IMR-90 (cell line): ENCODE measurements at regions not wholly inside any gene's neighbourhood (a gene's known extent, or its start where the extent isn't known, plus 50 kb on each side); places are given as distances from the start of the nearest gene placed in this dataset.

Experiments
- ATAC-seq: fragments of 200-7000 bp; cut with Tn5 transposase; 2 replicates; pipeline ENCODE4 v1.9.1; 2020; ENCODE audit warnings: low read depth, mild to moderate bottlenecking, moderate library complexity
- BruUV-seq: library from RNA; stranded (reverse); fragments of 400-500 nt; replicated peaks from 2 replicates; lab custom pipeline; 2021; lab: Mats Ljungman, UMichigan
- CTCF ChIA-PET: fragments of 300-600 bp; formaldehyde crosslinking; extraction: SDS; loops from one replicate; lab custom pipeline; 2021; ENCODE audit warnings: antibody characterized with exemption; lab: Yijun Ruan, JAX
- POLR2A ChIA-PET: fragments of 300-600 bp; sonication (Branson Sonifier 250); formaldehyde crosslinking; loops from one replicate; lab custom pipeline; 2022; ENCODE audit warnings: antibody characterized with exemption; ENCODE audit not compliant: unreplicated experiment; lab: Charles Lee
- DNase-seq: peaks from one replicate; pipeline ENCODE4 v3.0.0; 2013
- H2AFZ ChIP-seq: replicated peaks from 2 replicates; pipeline ENCODE3; 2013; ENCODE audit warnings: low read length, mild to moderate bottlenecking; ENCODE audit not compliant: poor library complexity
- H2AK5ac ChIP-seq: 2 replicates; pipeline ENCODE4 v1.6.1; 2013; ENCODE audit warnings: low read depth, low read length, inconsistent platforms
- H2AK9ac ChIP-seq: replicated peaks from 2 replicates; pipeline ENCODE3; 2013; ENCODE audit warnings: mild to moderate bottlenecking, low read depth, low read length, moderate library complexity; ENCODE audit not compliant: poor library complexity
- H2BK120ac ChIP-seq: 2 replicates; pipeline ENCODE4 v1.6.1; 2013; ENCODE audit warnings: low read depth, low read length, inconsistent platforms
- H2BK15ac ChIP-seq: 3 replicates; pipeline ENCODE4 v1.6.1; 2013; ENCODE audit warnings: low read depth, low read length, inconsistent platforms
- H2BK20ac ChIP-seq: 2 replicates; pipeline ENCODE4 v1.6.1; 2013; ENCODE audit warnings: low read depth, mild to moderate bottlenecking, inconsistent platforms, low read length, moderate library complexity
- H2BK5ac ChIP-seq: 2 replicates; pipeline ENCODE4 v1.6.1; 2013; ENCODE audit warnings: mild to moderate bottlenecking, low read depth, low read length, inconsistent platforms; ENCODE audit not compliant: poor library complexity, severe bottlenecking
- H3K14ac ChIP-seq: replicated peaks from 2 replicates; pipeline ENCODE4 v1.6.1; 2013; ENCODE audit warnings: low read depth, low read length, inconsistent platforms
- H3K18ac ChIP-seq: 2 replicates; pipeline ENCODE4 v1.6.1; 2013; ENCODE audit warnings: low read depth, low read length, control low read depth
- H3K23ac ChIP-seq: 2 replicates; pipeline ENCODE4 v1.6.1; 2013; ENCODE audit warnings: low read depth, low read length, inconsistent platforms
- H3K27ac ChIP-seq: 2 replicates; pipeline ENCODE4 v1.5.1; 2013; ENCODE audit warnings: mild to moderate bottlenecking, control low read depth, low read length; ENCODE audit not compliant: insufficient read depth
- H3K27me3 ChIP-seq: 2 replicates; pipeline ENCODE4 v1.6.1; 2013; ENCODE audit warnings: low read length; ENCODE audit not compliant: control insufficient read depth, insufficient read depth
- H3K36me3 ChIP-seq: 2 replicates; pipeline ENCODE4 v1.6.1; 2013; ENCODE audit warnings: low read length, mixed read lengths; ENCODE audit not compliant: control insufficient read depth, insufficient read depth
- H3K4ac ChIP-seq: 2 replicates; pipeline ENCODE4 v1.6.1; 2013; ENCODE audit warnings: low read depth, low read length, inconsistent platforms
- H3K4me1 ChIP-seq: 2 replicates; pipeline ENCODE4 v1.6.1; 2013; ENCODE audit warnings: low read length, mixed read lengths; ENCODE audit not compliant: control insufficient read depth, insufficient read depth
- H3K4me2 ChIP-seq: 2 replicates; pipeline ENCODE4 v1.6.1; 2013; ENCODE audit warnings: low read depth, mild to moderate bottlenecking, control low read depth, low read length, moderate library complexity
- H3K4me3 ChIP-seq: 2 replicates; pipeline ENCODE4 v1.5.1; 2013; ENCODE audit warnings: low read depth, mild to moderate bottlenecking, control low read depth, low read length, moderate library complexity; ENCODE audit not compliant: insufficient read depth
- H3K56ac ChIP-seq: 2 replicates; pipeline ENCODE4 v1.6.1; 2013; ENCODE audit warnings: low read length, inconsistent platforms; ENCODE audit not compliant: insufficient read depth; ENCODE audit errors: extremely low read depth
- H3K79me1 ChIP-seq, 2 experiments: 2 replicates each; pipeline ENCODE4 v1.6.1; 2013; ENCODE audit warnings: low read length in 2 of 2, inconsistent platforms in 1 of 2, low read depth in 1 of 2
- H3K9ac ChIP-seq: 2 replicates; pipeline ENCODE4 v1.6.1; 2013; ENCODE audit warnings: low read depth, low read length, control low read depth
- H3K9me1 ChIP-seq: 2 replicates; pipeline ENCODE4 v1.6.1; 2013; ENCODE audit warnings: low read length, inconsistent platforms; ENCODE audit not compliant: insufficient read depth
- H3K9me3 ChIP-seq: 2 replicates; pipeline ENCODE4 v1.6.1; 2013; ENCODE audit warnings: low read length; ENCODE audit not compliant: control insufficient read depth, insufficient read depth
- H4K20me1 ChIP-seq: 2 replicates; pipeline ENCODE4 v1.6.1; 2013; ENCODE audit warnings: low read length, inconsistent platforms; ENCODE audit not compliant: insufficient read depth
- H4K5ac ChIP-seq: 2 replicates; pipeline ENCODE4 v1.6.1; 2013; ENCODE audit warnings: mild to moderate bottlenecking, low read depth, low read length, control low read depth
- H4K8ac ChIP-seq, 2 experiments: 2 replicates each; pipeline ENCODE4 v1.6.1; 2013; ENCODE audit warnings: low read depth in 2 of 2, low read length in 2 of 2, control low read depth in 1 of 2, inconsistent platforms in 1 of 2
- H4K91ac ChIP-seq: 2 replicates; pipeline ENCODE4 v1.6.1; 2013; ENCODE audit warnings: low read depth, low read length, inconsistent platforms; ENCODE audit not compliant: insufficient read depth
- BHLHE40 ChIP-seq: fragments of 150-350 bp; IDR thresholded peaks from 2 replicates; pipeline ENCODE4 v1.6.1; 2016; ENCODE audit warnings: mild to moderate bottlenecking, low read depth, low read length
- FOS ChIP-seq: fragments of 150-350 bp; IDR thresholded peaks from 2 replicates; pipeline ENCODE4 v1.6.1; 2016; ENCODE audit warnings: low read depth, low read length
- MAFK ChIP-seq: IDR thresholded peaks from 2 replicates; pipeline ENCODE4 v1.6.1; 2012; ENCODE audit warnings: low read depth, low read length, improper control_type of control experiment
- MAZ ChIP-seq: IDR thresholded peaks from 2 replicates; pipeline ENCODE4 v1.6.1; 2012; ENCODE audit warnings: low read depth, mild to moderate bottlenecking, low read length, improper control_type of control experiment, moderate library complexity, borderline replicate concordance
- NFE2L2 ChIP-seq: fragments of 150-350 bp; IDR thresholded peaks from 2 replicates; pipeline ENCODE4 v1.6.1; 2016; ENCODE audit warnings: low read depth, mild to moderate bottlenecking, low read length
- POLR2A ChIP-seq: IDR thresholded peaks from 2 replicates; pipeline ENCODE4 v1.6.1; 2012; ENCODE audit warnings: mild to moderate bottlenecking, low read depth, low read length
- RCOR1 ChIP-seq: IDR thresholded peaks from 2 replicates; pipeline ENCODE4 v1.6.1; 2012; ENCODE audit warnings: mild to moderate bottlenecking, low read length, improper control_type of control experiment; ENCODE audit not compliant: insufficient replicate concordance
- WGBS, 2 experiments: methylation state at CpG; one replicate each; pipeline versions ENCODE4 v1.1.5 to v1.1.7; 2013; ENCODE audit warnings: missing lambda C conversion rate in 2 of 2; ENCODE audit not compliant: insufficient read length in 1 of 2; ENCODE audit errors: extremely low coverage in 2 of 2; 5-methylcytosine and 5-hydroxymethylcytosine counted together
- dilution Hi-C: fragments of 300-500 bp; cut with HindIII; formaldehyde crosslinking; loops from one replicate; pipeline ENCODE4 v1.14.3; 2018; ENCODE audit warnings: low sequenced_read_pairs; ENCODE audit not compliant: unreplicated experiment
- in situ Hi-C: fragments of 300-500 bp; cut with MboI; formaldehyde crosslinking; loops from 3 replicates; pipeline ENCODE4 v1.14.3; 2019; ENCODE audit warnings: low sequenced_read_pairs, inconsistent platforms, mixed read lengths
- intact Hi-C: fragments of 100-400 bp; cut with micrococcal nuclease; formaldehyde crosslinking; loops from 2 replicates; pipeline ENCODE4 v1.10.0; 2022
- TF ChIP-seq, protein P1 (sequence below): conservative IDR thresholded peaks from 2 replicates; pipeline ENCODE4 v1.5.1; 2012; ENCODE audit warnings: mild to moderate bottlenecking, low read depth, low read length, improper control_type of control experiment
- TF ChIP-seq, protein P2 (sequence below): fragments of 150-350 bp; IDR thresholded peaks from 2 replicates; pipeline ENCODE4 v1.6.1; 2016; ENCODE audit warnings: low read depth, mild to moderate bottlenecking, low read length, moderate library complexity, borderline replicate concordance

DNA sequence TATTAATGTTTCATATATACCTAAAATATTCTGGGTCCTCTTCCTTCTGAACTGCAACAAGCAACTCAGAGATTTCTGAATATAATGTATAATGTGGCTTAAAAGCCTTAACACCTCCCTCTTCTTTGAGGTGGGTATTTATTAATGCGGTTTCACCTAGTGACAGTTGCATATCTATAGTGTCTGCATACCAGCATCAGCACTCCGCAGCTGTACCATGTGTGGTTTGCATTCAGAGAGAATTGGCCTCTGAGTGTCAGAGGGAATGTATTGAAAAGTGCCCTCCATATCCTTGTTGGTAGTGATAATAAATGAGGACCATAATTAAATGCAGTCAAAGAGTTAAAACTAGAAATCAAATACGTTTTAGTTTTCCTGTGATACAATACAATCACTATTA lies 256.6 kb upstream of the ARRDC3 start:
- intact Hi-C loops (loop anchor here (2.0 to 5.0 kb wide), 3 partner anchors 137 to 1953 kb away; no protein-coding TSS in a partner anchor), dilution Hi-C loops (no loop called here), in situ Hi-C loops (no loop called here)
- Histone ChIP-seq H2AFZ (no peak overlapping the region), H3K56ac (no peak overlapping the region), H3K27me3 (no peaks in the 10 kb centered on the region), H3K14ac (no peak overlapping the region), H4K5ac (no peak overlapping the region), H2BK5ac (no peak overlapping the region), H3K9me3 (no peaks in the 10 kb centered on the region), H2BK20ac (no peak overlapping the region), H4K91ac (no peak overlapping the region), H3K9ac (no peak overlapping the region), H2AK9ac (no peak overlapping the region), H3K36me3 (no peaks in the 10 kb centered on the region), H3K27ac (no peak overlapping the region), H3K4me1 (no peaks in the 10 kb centered on the region), H4K20me1 (no peaks in the 10 kb centered on the region), H2BK15ac (no peak overlapping the region), H3K4me3 (no peak overlapping the region), H3K18ac (no peak overlapping the region), H4K8ac (no peak overlapping the region), H3K79me1 (no peaks in the 10 kb centered on the region), H3K4ac (no peak overlapping the region), H3K23ac (no peak overlapping the region), H3K4me2 (no peak overlapping the region), H2BK120ac (no peak overlapping the region), H3K9me1 (no peaks in the 10 kb centered on the region), H2AK5ac (no peak overlapping the region)
- WGBS, 2 experiments: no CpG with 5 or more reads among the region's 3 CpGs
- CTCF ChIA-PET: no interaction called here
- ATAC-seq (no peak), DNase-seq (no peak)
- TF ChIP-seq POLR2A (no peak), RCOR1 (no peak), NFE2L2 (no peak), MAZ (no peak), BHLHE40 (no peak), MAFK (no peak), FOS (no peak)
- TF ChIP-seq, protein P1, sequence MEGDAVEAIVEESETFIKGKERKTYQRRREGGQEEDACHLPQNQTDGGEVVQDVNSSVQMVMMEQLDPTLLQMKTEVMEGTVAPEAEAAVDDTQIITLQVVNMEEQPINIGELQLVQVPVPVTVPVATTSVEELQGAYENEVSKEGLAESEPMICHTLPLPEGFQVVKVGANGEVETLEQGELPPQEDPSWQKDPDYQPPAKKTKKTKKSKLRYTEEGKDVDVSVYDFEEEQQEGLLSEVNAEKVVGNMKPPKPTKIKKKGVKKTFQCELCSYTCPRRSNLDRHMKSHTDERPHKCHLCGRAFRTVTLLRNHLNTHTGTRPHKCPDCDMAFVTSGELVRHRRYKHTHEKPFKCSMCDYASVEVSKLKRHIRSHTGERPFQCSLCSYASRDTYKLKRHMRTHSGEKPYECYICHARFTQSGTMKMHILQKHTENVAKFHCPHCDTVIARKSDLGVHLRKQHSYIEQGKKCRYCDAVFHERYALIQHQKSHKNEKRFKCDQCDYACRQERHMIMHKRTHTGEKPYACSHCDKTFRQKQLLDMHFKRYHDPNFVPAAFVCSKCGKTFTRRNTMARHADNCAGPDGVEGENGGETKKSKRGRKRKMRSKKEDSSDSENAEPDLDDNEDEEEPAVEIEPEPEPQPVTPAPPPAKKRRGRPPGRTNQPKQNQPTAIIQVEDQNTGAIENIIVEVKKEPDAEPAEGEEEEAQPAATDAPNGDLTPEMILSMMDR: no peak
- TF ChIP-seq, protein P2, sequence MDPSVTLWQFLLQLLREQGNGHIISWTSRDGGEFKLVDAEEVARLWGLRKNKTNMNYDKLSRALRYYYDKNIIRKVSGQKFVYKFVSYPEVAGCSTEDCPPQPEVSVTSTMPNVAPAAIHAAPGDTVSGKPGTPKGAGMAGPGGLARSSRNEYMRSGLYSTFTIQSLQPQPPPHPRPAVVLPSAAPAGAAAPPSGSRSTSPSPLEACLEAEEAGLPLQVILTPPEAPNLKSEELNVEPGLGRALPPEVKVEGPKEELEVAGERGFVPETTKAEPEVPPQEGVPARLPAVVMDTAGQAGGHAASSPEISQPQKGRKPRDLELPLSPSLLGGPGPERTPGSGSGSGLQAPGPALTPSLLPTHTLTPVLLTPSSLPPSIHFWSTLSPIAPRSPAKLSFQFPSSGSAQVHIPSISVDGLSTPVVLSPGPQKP: no peak
- POLR2A ChIA-PET: no interaction called here
- BruUV-seq: no TSS peak
